ENCODE measurements at regions not wholly inside any gene's neighbourhood (a gene's known extent, or its start where the extent isn't known, plus 50 kb on each side); places are given as distances from the start of the nearest gene placed in this dataset.
"Not testable (repeated sequence)": the region's sequence is repeated elsewhere in the genome, so short reads cannot be mapped to it uniquely, and the experiment has no call there.

DNA sequence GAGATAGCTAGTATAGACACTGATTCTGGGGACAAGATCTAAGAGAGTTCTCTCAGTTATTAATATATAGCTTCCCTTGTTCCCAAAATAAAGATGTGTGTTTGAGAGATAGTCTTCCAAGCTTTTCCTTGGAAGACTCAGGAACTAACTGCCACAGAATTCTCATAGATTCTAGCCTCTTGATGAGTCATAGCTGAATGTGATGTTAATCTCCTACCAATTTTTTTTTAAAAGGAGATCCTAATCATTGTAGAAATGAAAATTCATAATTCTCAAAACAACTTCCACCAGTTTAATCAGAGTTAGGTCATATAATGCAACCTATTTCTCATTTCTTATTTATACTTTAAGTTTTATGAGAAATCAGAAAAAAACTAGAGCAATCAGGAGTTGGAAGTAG, 148.8 kb downstream of the JRKL start:
- H3K4me3 Mint-ChIP-seq: no peak overlapping the region
- POLR2A ChIA-PET: no interaction called here
- no peaks in the 10 kb centered on the region for H3K36me3 Mint-ChIP-seq
- no peak overlapping the region for H3K27ac Mint-ChIP-seq
- DNase-seq (no peak), ATAC-seq (ENCODE audit: low read depth) (no peak)
- H3K27me3 Mint-ChIP-seq: peaks cover 2% of the 10 kb centered on the region
- H3K4me1 Mint-ChIP-seq: no peaks in the 10 kb centered on the region
- H3K9me3 Mint-ChIP-seq: no peaks in the 10 kb centered on the region

DNA sequence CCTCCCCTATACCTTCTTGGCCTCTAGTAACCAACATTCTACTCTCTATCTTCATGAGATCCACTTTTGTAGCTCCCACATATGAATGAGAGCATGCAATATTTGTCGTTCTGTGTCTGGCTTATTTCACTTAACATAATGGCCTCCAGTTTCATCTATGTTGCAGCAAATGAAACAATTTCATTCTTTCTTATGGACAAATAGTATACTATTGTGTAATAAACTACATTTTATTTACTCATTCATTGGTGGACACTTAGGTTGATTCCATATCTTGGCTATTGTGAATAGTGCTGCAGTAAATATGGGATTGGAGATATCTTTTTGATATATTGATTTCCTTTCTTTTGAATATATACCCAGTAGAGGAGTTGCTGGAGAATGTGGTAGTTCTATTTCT, 151.1 kb downstream of the JRKL start:
- Mint-ChIP-seq H3K27me3 (peaks cover 2% of the 10 kb centered on the region), H3K27ac (no peak overlapping the region), H3K9me3 (no peaks in the 10 kb centered on the region), H3K4me3 (no peak overlapping the region), H3K4me1 (no peaks in the 10 kb centered on the region), H3K36me3 (no peaks in the 10 kb centered on the region)
- DNase-seq (no peak), ATAC-seq (ENCODE audit: low read depth) (no peak)
- POLR2A ChIA-PET: no interaction called here

DNA sequence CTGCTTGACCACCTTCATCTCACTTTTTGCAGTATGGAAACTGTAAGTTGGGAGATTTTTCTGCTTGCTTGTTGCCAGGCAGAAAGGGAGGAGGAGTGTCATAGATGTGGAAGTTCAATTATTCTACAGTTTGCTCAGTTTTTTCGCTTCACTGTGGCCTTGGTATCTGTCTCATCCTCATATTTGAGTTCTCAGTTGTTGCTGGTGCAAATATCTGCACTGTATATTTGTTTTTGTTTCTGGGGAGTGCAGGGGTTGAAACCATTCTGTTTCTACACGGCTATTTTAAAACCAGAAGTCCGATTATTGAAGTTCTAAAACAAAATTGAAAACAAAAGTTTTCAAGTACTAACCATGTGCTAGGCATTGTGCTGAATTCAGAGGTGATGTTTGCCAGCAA, 153.4 kb downstream of the JRKL start:
- ATAC-seq (ENCODE audit: low read depth) (no peak), DNase-seq (no peak)
- no peaks in the 10 kb centered on the region for H3K36me3 Mint-ChIP-seq
- no peaks in the 10 kb centered on the region for H3K4me1 Mint-ChIP-seq
- POLR2A ChIA-PET: no interaction called here
- H3K4me3 Mint-ChIP-seq: no peak overlapping the region
- no peaks in the 10 kb centered on the region for H3K27me3 Mint-ChIP-seq
- no peaks in the 10 kb centered on the region for H3K9me3 Mint-ChIP-seq
- no peak overlapping the region for H3K27ac Mint-ChIP-seq

DNA sequence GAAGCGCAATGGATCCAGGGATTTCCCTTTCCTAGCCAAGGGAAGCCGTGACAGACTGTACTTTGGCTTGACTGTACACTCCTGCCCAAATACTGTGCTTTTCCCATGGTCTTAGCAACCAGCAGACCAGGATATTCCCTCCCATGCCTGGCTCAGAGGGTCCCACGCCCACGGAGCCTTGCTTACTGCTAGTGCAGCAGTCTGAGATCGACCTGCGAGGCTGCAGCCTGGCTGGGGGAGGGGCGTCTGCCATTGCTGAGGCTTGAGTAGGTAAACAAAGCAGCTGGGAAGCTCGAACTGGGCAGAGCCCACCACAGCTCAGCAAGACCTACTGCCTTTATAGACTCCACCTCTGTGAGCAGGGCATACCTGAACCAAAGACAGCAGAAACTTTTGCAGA, 155.4 kb downstream of the JRKL start:
- H3K36me3 Mint-ChIP-seq; ATAC-seq (ENCODE audit: low read depth); H3K4me1 Mint-ChIP-seq; H3K9me3 Mint-ChIP-seq; DNase-seq; H3K4me3 Mint-ChIP-seq; H3K27me3 Mint-ChIP-seq; POLR2A ChIA-PET; H3K27ac Mint-ChIP-seq: not testable (repeated sequence)

DNA sequence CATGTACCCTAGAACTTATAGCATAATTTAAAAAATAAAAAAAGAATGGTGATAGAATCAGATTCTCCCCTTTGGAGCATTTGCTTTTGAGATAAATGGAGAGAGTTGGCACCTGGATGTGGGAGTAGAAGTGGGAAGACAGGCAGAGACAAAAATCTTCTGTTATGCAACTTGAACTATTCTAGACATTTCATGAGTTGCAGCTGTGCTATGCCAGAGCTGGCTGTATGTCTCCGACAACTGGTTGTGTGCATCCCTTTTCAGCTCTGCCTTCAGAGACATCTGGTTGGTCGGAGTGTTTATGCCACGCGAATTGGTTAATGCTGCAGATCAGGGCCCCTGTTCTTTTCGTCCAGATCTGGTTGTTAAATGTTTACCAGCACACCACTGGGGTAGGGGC, 161.3 kb downstream of the JRKL start:
- no peaks in the 10 kb centered on the region for H3K36me3 Mint-ChIP-seq
- DNase-seq (no peak), ATAC-seq (ENCODE audit: low read depth) (no peak)
- H3K4me3 Mint-ChIP-seq: no peak overlapping the region
- H3K4me1 Mint-ChIP-seq: no peaks in the 10 kb centered on the region
- POLR2A ChIA-PET: no interaction called here
- H3K27me3 Mint-ChIP-seq: no peaks in the 10 kb centered on the region
- H3K9me3 Mint-ChIP-seq: no peaks in the 10 kb centered on the region
- no peak overlapping the region for H3K27ac Mint-ChIP-seq

DNA sequence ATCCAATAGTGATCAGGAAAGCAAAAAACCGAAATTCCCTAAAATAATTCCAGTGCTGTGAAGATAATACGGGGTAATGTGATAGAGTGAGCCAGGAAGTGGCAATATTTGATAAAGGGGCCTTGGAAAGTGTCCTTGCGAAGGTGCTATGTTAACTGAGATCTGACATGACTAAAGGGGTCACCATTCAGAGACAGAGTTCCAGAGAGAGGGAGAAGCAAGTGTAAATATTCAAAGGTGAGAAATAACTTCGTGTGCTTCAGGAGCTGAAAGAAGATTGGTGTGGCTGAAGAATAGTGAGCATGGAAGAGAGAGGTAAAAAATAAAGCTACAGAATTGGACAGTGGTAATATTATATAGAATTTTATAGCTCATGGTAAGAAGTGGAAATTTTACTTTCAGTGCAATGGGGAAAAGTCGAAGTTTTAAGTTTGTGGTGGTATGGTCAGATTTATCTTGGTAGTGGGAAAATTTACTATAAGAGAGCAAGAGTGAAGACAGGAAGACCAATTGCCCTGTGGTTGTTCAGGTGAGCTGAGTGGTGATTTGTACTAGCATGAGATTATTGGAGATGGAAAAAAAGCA, 164.5 kb downstream of the JRKL start:
- DNase-seq: no peak
- Mint-ChIP-seq H3K27me3 (no peaks in the 10 kb centered on the region), H3K4me3 (no peak overlapping the region), H3K27ac (no peak overlapping the region), H3K36me3 (no peaks in the 10 kb centered on the region), H3K4me1 (no peaks in the 10 kb centered on the region), H3K9me3 (no peaks in the 10 kb centered on the region)
- ATAC-seq (ENCODE audit: low read depth): peak; percentile 50
- POLR2A ChIA-PET: no interaction called here

DNA sequence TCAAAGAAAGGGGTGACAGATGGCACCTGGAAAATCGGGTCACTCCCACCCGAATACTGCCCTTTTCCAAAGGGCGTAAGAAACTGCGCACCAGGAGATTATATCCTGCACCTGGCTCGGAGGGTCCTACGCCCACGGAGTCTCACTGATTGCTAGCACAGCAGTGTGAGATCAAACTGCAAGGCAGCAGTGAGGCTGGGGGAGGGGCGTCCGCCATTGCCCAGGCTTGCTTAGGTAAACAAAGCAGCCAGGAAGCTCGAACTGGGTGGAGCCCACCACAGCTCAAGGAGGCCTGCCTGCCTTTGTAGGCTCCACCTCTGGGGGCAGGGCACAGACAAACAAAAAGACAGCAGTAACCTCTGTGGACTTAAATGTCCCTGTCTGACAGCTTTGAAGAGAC, 166.0 kb downstream of the JRKL start:
- H3K4me1 Mint-ChIP-seq; POLR2A ChIA-PET; H3K9me3 Mint-ChIP-seq; ATAC-seq (ENCODE audit: low read depth); H3K36me3 Mint-ChIP-seq; H3K27me3 Mint-ChIP-seq; H3K4me3 Mint-ChIP-seq; H3K27ac Mint-ChIP-seq: not testable (repeated sequence)
- DNase-seq: peak; percentile 38

DNA sequence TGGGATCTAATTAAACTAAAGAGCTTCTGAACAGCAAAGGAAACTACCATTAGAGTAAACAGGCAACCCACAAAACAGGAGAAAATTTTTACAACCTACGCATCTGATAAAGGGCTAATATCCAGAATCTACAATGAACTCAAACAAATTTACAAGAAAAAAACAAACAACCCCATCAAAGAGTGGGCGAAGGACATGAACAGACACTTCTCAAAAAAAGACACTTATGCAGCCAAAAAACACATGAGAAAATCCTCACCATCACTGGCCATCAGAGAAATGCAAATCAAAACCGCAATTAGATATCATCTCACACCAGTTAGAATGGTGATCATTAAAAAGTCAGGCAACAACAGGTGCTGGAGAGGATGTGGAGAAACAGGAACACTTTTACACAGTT, 170.9 kb downstream of the JRKL start:
- ATAC-seq (ENCODE audit: low read depth); H3K27me3 Mint-ChIP-seq; POLR2A ChIA-PET; H3K9me3 Mint-ChIP-seq; H3K36me3 Mint-ChIP-seq; H3K4me3 Mint-ChIP-seq; H3K4me1 Mint-ChIP-seq; H3K27ac Mint-ChIP-seq; DNase-seq: not testable (repeated sequence)

DNA sequence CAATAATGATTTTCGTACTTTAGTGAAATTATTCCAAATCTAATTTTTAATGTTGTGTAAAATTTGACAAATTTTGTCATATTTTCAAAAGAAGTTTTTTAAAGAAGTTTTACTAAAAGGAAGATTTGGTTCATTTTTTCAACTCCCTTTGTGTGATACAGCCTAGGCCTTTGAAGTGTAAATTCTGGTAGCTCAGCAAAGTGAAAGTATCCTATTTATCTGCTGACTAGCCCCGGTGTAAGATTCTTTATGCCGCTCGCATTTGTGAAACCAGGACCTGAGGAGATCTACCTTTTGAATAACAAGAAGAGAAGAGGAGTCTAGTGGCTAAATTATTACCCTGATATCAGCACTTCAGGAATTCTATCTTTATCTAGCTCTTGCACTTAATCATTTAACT, 177.4 kb downstream of the JRKL start:
- Mint-ChIP-seq H3K27ac (no peak overlapping the region), H3K4me3 (no peak overlapping the region), H3K9me3 (no peaks in the 10 kb centered on the region), H3K27me3 (no peaks in the 10 kb centered on the region), H3K4me1 (no peaks in the 10 kb centered on the region), H3K36me3 (no peaks in the 10 kb centered on the region)
- no peak for DNase-seq
- ATAC-seq (ENCODE audit: low read depth): peak; percentile 73
- POLR2A ChIA-PET: no interaction called here

DNA sequence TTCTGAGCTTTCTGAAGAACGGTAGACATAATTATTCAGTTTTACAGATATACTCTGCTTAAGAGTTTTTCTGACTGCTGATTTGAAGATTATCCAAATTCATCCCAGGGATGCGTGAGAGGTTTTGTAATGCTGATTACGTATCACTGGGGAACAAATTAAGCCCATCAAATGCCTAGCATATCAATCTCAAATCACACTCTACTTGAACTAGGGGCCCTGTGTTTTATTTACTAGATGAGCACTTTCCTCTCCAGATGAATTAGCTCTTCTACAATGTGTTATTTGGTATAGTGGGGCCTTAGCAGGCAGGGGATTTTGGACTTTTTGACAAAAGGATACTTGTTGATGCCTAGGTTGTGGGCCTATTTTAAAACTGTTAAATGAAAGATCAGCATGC, 177.9 kb downstream of the JRKL start:
- POLR2A ChIA-PET: no interaction called here
- DNase-seq: no peak
- Mint-ChIP-seq H3K4me1 (no peaks in the 10 kb centered on the region), H3K4me3 (no peak overlapping the region), H3K27ac (no peak overlapping the region), H3K27me3 (no peaks in the 10 kb centered on the region), H3K9me3 (no peaks in the 10 kb centered on the region), H3K36me3 (no peaks in the 10 kb centered on the region)
- peak; percentile 30 for ATAC-seq (ENCODE audit: low read depth)

DNA sequence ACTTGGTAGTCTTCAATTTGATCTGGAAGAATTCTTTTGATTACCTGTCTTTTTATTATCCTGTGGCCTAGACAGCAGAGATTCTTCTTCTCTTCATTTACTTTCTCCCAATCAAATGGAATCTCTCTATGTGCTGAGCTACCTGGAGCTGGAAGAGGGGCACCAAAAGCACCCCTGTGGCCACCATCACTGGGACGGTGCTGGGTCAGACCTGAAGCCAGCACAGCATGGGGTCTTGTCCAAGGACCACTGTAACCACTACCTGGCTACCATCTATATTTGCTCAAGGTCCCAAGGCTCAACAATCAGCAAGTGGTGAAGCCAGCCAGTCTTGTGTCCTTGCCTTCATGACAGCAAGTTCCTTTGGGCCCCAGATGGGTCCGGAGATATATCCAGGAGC, 186.6 kb downstream of the JRKL start:
- Mint-ChIP-seq H3K9me3 (no peaks in the 10 kb centered on the region), H3K4me1 (no peaks in the 10 kb centered on the region), H3K4me3 (no peak overlapping the region), H3K27ac (no peak overlapping the region), H3K27me3 (no peaks in the 10 kb centered on the region), H3K36me3 (no peaks in the 10 kb centered on the region)
- DNase-seq: no peak
- no peak for ATAC-seq (ENCODE audit: low read depth)
- POLR2A ChIA-PET: no interaction called here

DNA sequence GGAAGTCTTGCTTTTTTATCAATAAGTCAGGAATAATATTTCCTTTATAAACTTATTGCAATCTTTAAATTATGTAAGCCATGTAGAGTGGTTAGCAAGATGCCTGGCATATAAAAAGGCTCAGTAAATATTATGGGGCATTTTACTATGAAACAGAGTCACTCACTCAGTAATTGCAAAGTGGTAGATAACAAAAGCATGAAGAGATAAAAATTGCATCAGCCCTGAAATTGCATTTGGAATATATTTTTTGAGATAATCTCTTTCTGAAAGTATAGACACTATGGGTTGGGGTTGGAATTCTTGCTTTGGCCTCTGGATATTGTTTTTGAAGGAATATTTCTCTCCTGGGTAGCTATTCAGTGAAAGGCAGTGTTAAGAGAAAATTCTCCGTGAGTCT, 188.6 kb downstream of the JRKL start:
- H3K27me3 Mint-ChIP-seq: no peaks in the 10 kb centered on the region
- ATAC-seq (ENCODE audit: low read depth) (no peak), DNase-seq (no peak)
- no peaks in the 10 kb centered on the region for H3K36me3 Mint-ChIP-seq
- no peak overlapping the region for H3K27ac Mint-ChIP-seq
- H3K4me3 Mint-ChIP-seq: no peak overlapping the region
- POLR2A ChIA-PET: no interaction called here
- H3K4me1 Mint-ChIP-seq: no peaks in the 10 kb centered on the region
- H3K9me3 Mint-ChIP-seq: no peaks in the 10 kb centered on the region

DNA sequence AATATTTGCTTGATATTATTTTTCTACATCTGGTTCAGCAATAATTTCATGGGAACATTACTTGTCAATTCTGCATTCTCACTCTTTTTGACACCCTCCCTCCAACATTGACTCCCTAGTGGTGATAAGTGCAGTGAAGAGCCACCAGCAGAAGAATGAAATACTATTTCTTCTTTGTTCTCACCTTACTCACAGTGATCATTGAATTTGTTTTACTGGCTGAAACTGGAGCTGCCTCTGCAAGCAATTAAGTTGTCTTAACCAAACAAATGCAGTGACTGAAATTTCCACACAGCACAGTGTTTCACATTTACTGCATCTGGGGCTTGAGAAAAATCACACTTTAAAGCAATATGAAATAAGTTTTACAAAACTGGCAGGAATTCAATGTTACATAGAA, 189.8 kb downstream of the JRKL start:
- POLR2A ChIA-PET: no interaction called here
- no peaks in the 10 kb centered on the region for H3K27me3 Mint-ChIP-seq
- no peak for ATAC-seq (ENCODE audit: low read depth)
- H3K9me3 Mint-ChIP-seq: no peaks in the 10 kb centered on the region
- no peak overlapping the region for H3K27ac Mint-ChIP-seq
- H3K36me3 Mint-ChIP-seq: no peaks in the 10 kb centered on the region
- H3K4me1 Mint-ChIP-seq: no peaks in the 10 kb centered on the region
- no peak overlapping the region for H3K4me3 Mint-ChIP-seq
- DNase-seq: no peak

DNA sequence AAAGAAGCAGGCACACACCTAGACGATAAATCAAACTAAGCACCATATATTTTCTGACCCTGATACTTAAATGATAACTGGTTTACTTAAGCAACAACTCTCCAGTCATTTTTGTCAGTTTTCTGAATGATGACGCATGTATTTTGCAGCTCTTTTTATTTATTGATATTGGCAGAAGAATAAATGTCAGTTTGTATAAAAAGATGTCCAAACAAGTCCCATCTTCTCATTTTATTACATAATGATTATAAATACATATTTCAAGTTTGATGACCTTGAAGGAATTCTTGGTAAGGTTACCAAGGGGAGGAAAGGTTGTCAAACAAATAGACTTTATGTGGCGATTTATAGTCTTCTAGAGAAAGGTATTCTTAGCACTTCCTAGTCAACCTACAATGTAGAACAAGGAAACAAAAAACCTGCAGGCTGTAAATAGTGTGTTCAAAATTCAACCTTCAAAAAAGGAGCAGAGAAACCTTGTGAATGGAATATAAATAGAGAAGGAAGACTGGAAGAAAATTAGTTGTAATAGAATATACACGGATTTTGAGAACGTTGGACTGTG, 190.7 kb downstream of the JRKL start:
- H3K36me3 Mint-ChIP-seq: no peaks in the 10 kb centered on the region
- ATAC-seq (ENCODE audit: low read depth): no peak

More for the DNA sequence above, 190.7 kb downstream of the JRKL start:
- POLR2A ChIA-PET: no interaction called here
- H3K9me3 Mint-ChIP-seq: no peaks in the 10 kb centered on the region
- H3K4me1 Mint-ChIP-seq: no peaks in the 10 kb centered on the region
- no peak overlapping the region for H3K4me3 Mint-ChIP-seq
- H3K27ac Mint-ChIP-seq: no peak overlapping the region
- no peaks in the 10 kb centered on the region for H3K27me3 Mint-ChIP-seq
- no peak for DNase-seq

Data from activated naive CD8-positive, alpha-beta T cell treated with anti-CD3 and anti-CD28 coated beads, Interleukin-2, amount 10 ng/mL, durations not matched to agents 7 days and 5 days (primary cell).